ENCODE measurements at regions not wholly inside any gene's neighbourhood (a gene's known extent, or its start where the extent isn't known, plus 50 kb on each side); places are given as distances from the start of the nearest gene placed in this dataset.

DNA sequence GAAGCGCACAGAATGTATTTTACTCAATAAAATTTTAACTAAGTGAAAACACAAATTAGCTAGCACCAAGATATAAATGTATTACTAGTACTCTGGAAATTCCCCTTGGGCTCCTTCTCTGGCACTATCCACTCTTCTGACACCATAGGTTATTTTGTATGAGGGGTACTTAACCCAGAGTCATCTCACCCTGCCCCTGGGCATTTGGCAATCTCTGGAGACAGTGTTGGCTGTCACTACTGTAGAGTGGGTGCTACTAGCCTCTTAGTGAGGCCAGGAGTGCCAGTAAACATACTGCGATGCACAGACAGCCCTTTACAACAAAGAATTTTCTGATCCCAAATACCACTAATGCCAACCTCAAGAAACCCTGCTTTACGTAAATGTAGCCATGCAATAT is 246.3 kb upstream of the KBTBD8 start:
- DNase-seq (ENCODE audit: low read depth) = no peak

DNA sequence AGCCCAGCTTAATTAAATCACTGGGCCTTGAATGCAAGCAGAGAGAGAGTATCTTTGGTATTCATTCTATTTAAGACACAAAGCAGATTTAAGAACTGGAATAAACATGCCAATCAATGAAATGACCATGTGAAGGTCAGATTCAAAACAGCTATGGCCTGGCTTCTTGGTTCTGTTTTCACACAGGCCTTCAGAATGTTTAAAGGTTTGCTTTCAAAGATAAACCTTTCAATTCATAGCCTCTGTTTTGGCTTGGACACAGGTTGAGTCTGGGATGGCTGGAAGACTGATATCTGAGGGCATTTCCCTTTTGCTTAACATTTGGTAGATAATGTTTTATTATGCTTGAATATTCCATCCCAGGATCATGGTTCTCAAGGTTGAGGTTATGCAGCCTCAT is 244.4 kb upstream of the KBTBD8 start:
- no peak for DNase-seq (ENCODE audit: low read depth)

DNA sequence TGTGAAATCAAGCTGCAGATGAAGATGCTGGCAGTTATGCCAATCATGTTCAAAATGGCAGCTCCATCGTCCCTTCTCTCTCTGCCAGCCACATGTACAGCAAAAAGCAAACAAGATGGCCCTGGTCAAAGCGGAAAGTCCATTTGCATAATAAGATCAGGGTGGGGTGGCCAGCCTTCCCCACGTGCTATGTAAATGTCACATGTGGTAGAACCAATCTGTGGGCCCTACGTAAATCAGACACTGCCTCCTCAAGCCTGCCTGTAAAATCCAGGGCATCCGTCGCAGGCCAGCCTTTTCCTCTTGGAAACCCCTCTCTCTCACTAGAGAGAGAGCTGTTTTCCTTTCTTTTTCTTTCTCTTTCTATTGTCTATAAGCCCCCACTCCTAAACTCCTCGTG is 243.5 kb upstream of the KBTBD8 start:
- DNase-seq (ENCODE audit: low read depth) = no peak

DNA sequence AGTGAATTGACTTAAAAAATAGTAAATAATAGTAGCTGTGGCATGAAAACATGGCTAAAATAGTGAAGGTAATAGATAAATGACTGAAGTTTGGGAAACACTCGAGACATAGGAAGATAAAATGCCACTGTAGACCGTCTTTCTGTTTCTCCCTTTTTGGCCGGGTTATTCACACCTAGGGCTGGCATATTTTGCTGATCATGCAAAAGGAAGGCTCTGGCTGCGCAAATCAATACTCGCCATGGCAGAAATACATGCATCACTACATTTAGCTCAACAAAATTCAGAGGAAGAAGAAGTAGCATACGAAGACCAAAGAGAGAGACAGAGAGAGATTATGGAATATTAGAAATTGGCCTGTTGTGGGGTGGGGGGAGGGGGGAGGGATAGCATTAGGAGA is 242.2 kb upstream of the KBTBD8 start:
- no peak for DNase-seq (ENCODE audit: low read depth)

DNA sequence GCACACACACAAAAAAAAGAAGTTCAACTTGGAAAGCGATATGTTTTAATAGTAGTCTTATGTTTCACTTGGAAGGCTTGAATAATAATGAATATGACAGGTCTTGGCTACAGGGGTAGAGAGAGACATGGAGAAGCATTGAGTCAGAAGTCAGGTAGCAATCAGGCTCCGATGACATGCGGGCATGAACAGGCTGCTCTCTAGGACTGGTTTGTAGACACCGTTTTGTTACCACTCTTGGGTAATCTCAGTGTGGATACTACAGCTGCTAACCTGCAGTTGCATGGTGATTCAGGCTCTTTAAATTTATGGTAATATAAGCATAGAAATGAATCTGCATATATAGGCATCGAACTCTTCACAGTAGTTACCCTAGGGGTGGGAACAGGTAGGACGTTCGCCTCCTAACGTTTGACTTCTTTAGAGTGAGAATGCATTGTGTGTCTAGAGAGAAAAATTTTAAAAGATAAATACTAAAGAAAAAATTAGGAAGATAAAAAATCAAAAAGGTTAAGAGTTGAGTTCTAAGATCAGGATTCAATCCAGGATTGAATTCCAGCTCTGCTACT is 241.6 kb upstream of the KBTBD8 start:
- no peak for DNase-seq (ENCODE audit: low read depth)

DNA sequence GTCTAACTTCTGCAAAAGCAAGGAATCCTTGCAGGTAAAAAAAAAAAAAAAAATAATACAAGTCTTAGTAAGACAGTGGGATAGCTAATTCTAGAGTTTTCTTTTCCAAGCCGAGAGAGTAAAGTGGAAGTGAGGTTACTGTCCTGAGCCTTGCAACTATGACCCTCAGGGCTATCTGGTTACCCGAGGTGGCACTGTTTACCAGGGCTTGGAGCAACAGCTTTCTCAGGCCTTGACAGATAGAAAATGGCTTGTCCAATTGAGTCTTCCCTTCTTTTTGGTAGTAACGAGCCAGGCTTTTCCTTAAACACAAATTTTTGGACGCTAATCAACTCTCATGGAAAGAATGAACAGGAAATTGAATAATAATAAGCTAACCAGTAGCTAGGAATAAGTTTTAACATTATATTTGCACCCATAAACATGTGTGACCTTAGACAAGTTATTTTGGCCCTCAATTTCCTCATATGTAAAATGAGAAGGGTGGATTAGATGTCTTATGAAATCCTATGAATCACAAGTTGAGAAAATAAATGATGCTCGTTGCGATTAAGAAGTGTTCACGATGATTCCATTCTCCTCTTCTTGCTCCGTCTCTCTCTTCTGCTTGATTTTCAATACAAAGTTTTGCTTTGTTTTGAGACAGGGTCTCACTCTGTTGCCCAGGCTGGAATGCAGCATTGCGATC is 236.9 kb upstream of the KBTBD8 start:
- DNase-seq (ENCODE audit: low read depth) = no peak

DNA sequence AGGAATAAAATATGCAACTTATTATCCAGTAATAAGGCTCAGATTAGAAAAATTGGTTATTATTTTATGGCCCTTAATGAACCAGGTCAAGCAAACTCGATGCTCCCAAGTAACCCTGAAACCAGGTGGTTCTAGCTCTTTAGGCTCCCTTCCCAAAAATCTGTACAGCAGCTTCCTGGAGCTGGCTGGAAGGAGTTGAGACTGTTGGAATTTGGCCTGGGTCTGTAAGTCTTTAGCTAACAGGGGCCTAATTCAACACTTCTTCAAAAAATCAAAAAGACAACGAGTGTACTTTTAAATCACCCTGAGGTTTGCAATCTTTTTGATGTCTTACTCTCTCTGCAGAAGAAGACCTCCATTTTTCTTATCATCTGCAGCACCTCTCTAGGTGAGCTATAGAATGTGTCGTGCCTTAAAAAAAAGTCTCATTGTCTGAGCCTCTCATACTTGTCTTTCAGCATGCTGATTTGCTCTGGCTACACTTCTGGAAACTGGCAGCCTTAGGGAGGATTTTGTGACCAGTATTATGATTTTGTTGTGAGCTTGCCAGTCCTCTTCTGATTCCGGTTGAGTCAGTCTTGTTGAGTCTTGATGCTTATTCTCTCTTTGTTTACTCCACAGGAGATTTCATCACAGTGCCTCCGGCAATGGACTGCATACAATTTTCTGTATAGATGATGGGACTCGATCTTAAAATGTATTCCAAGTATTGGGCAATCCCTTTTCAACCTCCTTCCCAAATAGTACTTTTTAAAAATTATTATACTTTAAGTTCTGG is 235.0 kb upstream of the KBTBD8 start:
- no peak for DNase-seq (ENCODE audit: low read depth)

DNA sequence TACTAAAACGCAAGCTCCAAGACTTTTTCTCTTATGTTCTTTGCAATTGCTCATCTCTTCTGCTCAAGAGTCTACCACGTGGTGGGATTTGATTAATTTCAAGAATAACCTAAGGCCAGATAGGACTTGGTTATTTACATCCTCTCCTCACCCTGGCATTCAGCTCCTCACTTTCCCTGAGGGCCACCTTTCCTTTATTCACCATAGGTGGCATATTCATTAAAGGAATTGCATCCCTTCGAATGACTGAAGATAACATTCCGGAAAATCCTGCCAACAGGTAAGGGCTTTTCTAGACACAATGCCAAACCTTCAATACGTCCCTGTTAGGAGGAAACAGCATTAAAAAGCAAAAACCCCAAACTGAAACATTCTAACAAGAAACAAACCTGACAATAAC is 220.0 kb upstream of the KBTBD8 start:
- no peak for DNase-seq (ENCODE audit: low read depth)

DNA sequence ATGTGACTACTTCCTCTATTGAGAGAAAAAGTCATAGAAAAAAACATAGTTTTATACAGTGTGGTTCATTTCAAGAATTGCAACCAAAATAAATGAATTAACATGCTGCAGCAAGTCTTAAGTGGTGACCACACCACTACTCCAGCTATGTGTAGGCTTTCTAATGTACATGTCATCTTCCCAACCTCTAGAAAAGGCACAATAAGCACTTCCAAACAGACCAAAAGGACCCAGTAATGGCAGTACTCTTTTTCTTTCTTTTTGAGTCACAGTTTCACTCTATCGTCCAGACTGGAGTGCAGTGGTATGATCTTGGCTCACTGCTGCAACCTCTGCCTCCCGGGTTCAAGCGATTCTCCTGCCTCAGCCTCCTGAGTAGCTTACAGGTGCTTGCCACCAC is 219.3 kb upstream of the KBTBD8 start:
- no peak for DNase-seq (ENCODE audit: low read depth)

DNA sequence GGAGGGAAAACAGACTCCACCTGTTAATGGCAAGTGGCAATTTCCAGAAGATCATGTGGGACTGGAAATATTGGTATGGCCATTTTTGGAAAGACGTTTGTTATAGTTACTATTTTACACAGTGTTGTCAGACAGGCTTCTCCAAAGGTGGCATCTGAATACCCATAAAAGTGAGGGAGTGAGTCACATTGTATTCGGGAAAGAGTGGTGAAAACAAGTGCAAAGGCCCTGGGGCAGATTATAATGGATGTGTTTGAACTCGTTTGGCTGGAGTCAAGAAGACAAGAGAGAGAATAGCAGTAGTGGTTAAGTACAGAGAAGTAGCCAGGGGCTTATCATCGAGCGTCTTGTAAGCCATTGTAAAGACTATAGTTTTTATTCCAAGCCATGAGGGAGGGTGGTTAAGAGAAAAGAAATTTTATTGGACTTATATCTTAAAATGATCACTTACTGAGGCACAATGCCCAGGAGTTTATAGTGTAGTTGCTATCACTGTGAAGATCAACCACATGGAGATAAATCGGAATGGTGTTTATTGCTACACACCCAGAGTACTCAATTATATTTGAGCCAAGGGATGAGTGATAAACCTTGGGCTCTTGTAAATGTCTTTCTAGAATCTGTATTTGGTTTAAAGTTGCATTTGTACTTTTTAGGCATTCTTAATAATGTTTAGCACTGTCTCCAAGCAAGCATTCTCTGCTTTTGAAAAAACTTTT is 212.8 kb upstream of the KBTBD8 start:
- DNase-seq (ENCODE audit: low read depth) = no peak

DNA sequence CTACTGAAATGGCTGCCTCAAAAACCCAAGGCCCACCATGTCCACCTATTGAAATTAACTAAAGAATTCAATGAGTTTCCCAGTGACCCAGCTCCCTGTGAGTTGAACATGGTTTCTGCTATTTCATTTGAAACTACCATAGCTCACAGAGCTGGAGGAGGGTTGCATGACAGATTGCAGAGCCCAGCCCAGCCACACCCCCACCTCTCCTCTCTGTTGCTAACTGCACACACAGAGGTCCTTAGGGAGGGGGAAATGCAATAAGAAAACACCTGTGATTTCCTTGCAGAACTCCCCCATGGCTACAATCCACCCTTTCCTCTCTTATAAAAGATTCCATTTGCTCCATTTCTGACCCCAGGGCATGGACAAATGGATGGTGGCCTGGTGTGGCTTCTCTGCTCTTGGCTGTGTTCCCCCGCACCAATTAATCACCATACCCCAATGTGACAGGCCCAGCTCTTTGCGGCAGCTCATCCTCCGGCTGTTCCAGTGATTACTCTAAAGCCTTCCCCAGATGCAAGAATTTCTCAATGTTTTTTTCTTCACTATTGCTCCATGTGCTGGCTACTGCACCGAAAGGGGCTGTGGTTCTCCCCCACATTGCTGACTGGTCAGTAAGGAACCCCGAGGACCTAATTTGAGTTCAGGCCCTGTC is 208.4 kb upstream of the KBTBD8 start:
- no peak for DNase-seq (ENCODE audit: low read depth)

DNA sequence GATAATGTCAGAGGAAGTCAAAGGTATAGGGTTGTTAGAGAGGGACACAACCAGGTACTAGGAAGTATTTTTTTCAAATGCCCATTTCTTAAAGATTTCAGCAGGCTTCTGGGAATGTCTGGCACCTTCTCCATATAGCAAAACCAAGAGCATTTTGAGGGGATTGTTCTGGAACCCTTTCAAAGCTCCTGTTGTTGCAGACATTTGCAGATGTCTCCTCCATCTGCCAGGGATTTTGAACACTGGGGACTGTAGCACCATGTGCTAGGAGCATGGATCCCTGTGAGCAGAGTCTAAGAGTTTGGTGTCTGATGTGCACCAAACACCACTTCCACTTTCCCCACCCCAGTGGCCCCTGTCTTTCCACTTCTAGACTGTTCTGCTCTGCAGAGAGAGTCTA is 206.0 kb upstream of the KBTBD8 start:
- DNase-seq (ENCODE audit: low read depth) = no peak

DNA sequence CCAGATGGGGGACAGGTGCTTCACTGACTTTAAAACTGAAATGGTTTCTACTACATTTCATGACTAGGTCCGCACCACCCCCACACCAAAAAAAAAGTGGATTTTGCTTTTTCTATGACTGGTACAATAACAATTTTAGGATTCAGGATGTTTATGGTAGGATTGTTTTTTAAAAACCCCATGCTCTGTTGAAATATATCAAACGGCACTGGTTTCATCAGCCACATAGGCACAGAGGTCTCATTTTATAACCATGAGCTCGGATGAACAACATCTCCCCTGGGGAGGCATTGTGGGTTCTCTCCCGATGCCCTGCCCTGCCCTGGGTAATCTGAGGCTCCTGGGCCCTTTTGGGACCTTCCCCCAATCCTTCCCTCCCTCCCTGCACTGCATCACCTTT is 202.7 kb upstream of the KBTBD8 start:
- DNase-seq (ENCODE audit: low read depth) = no peak

DNA sequence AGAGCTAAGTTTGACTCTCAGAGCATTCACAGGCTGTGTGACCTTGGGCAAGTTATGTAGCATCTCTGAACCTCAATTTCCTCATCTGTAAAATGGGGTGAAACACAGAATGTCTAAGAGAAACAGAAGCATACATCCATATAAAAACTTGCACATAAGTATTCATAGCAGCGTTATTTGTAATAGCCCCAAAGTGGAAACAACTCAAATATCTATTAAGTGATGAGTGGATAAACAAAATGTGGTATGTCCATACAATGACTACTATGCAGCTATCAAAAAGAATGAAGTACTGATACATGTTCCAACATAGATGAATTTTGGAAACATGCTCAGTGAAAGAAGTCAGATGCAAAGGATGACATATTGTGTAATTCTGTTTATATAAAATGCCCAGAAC is 201.8 kb upstream of the KBTBD8 start:
- no peak for DNase-seq (ENCODE audit: low read depth)

DNA sequence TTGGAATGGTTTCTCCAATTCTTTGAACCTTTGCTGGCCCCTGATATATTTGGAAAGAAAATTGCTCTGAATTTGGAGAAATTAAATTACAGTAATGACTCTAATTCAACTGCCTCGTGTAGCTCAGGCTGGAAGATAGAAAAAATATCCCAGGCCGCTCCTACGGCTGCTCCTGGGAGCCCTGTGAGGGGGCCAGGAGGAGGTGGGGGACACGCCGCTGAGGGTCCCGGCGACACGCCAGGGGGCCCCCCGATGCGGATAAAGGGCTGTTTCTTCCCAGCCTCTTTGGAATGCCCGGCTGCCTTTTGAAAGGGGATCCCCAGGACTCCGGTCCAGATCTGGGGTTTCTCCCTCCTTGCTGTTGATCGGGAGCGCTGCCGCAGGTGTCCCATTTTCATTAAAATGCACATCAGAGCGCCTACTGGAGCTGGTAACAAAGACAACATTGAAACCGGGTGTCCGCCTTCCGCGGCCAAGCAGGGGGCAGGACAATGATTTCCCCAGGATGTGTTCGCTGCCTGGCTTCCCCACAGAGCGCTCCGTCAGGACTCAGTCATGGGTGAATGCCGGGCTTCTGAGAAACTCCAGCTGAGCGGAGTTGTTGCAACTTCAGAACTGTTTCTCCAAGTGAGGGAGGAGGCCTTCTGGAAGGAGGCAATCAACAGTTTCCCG is 200.1 kb upstream of the KBTBD8 start:
- no peak for DNase-seq (ENCODE audit: low read depth)

DNA sequence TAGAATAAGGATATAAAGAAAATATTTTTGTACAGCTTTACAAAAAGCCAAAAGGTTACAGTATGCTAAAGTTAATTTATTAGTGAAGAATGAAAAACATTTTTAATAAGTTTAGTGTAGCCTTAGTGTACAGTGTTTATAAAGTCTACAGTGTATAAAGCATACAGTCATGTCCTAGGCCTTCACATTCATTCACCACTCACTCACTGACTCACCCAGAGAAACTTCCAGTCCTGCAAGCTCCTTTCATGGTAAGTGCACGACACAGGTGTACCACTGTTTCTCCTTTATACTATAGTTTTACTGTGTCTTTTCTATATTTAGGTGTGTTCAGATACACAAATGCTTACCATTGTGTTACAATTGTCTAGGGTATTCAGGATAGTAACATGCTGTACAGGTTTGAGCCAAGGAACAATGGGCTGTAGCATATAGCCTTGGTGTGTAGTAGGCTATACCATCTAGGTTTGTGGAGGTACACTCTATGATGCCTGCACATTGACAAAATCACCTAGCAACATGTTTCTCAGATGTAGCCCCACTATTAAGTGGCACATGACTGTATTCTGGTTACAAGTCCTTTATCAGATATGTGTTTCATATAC is 197.1 kb upstream of the KBTBD8 start:
- DNase-seq (ENCODE audit: low read depth) = no peak

DNA sequence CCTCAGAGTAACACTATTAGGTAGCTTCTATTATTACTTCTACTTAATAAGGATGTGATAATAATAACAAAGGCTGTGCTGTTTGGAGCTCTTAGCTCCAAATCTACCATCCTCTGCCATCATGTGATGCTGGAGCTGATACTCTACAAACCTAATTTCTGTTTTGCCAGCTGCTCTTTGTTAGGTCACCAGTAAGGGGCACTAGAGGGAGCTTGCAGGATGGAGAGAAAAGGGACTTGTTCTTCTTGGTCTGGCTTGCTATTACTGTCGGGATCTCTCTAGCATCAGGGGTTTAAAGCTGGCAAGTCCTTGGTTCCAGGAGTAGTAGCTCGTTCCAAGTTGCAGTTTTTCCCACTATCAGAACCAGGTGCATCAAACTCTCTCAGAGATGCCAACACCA is 194.9 kb upstream of the KBTBD8 start:
- DNase-seq (ENCODE audit: low read depth) = no peak

DNA sequence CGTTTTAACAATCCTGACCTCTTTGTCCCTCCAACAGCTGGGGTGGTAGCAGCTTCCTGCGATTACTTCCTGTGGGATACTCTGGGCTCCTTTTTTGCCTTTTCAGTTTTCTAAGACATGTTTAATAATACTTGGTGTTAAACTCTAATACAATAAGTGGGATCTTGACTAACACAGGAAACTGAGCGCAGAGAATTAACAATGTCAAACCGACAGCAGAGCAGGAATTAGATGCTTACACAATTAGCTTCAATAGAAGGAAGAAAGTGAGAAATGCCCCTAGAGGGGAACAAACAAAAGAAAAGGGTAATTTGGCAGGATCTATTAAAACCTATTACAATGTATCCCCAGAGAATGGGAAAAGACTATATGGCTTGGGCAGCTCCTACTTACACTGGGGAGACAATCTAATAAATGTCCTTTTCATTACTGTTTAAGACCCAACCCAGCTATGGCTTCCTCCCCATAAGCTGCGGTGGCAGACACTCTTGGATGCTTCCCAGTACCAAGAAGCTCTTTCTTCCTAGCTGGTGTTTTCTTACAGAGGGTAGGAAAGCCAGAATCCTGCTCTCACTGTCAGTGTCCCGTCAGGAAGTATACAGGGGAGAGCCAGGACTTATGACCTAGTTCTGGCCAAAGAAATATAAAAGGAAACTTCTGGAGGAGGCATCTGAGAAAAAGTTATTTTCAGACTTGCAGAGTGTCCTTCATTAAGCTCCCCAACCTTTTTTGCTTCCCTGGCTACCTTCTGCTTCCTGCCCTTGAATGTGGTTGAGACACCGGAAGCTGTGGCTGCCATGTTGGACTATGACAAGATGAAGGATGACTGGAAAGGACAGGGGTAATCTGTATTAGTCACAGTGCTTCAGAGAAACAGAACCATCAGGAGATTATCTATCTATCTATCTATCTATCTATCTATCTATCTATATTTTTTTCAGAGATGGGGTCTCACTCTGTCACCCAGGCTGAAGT is 194.1 kb upstream of the KBTBD8 start:
- no peak for DNase-seq (ENCODE audit: low read depth)

DNA sequence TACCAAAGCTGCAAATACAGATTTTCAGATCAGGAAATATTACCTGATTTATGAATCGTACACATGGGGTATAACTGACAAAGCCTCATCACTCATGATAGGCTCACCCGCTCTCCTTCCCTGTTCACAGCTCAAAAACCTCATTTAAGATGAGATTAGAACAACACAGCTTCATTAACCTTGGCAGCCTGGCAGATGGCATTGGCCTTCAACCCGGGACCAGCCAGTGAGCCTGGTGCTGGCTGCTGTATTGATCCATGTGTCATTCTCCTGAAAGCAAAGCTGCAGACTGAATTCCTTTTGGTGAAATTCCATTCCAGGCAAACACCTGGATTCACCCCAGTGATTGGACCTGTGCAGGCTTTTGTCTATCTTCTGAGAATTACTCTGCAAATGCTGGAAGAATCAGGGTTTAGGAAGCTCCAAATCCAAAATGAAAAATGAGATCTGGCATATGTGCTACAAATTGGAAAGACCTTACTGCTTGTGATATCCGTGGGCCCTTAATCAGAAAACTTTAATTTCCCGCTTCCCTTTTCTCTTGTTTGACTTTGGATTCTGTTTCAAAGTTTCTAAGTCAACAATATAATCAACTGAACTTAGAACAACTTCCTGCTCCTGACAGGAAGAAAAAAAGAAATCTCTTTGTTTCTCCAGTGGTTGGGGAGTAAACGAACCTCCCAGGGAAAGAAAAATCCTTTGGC is 189.1 kb upstream of the KBTBD8 start:
- no peak for DNase-seq (ENCODE audit: low read depth)

DNA sequence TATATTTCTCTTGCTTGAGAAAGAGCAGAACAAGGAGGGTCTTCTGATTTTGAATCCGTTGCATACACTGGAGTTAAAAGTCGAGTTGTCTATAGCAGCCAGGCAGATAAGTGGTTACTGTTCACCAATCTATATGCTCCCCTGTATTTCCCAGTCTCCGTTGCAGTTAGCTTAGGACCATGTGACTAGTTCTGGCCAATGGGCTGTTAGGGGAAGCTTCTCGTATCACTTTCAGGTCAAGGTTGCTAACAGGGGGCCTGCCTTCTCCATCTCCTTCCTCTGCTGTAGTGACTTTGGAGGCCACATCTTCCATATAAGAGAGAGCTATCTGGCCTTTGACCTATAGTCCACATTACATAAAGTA is 188.5 kb upstream of the KBTBD8 start:
- DNase-seq (ENCODE audit: low read depth) = no peak

Data from stimulated activated CD8-positive, alpha-beta memory T cell treated with anti-CD3 and anti-CD28 coated beads, Interleukin-15, amount 100 ng/mL, for 24 hours (primary cell).